Activated CD4-positive, alpha-beta T cell treated with anti-CD3 and anti-CD28 coated beads, Interleukin-2, amount 10 ng/mL, durations not matched to agents 7 days and 5 days (primary cell): ENCODE measurements at regions not wholly inside any gene's neighbourhood (a gene's known extent, or its start where the extent isn't known, plus 50 kb on each side); places are given as distances from the start of the nearest gene placed in this dataset.

Experiments
- CTCF ChIA-PET: fragments of 350-600 bp; sonication (Branson Sonifier 250); formaldehyde crosslinking; loops from one replicate; lab custom pipeline; 2021; ENCODE audit warnings: antibody characterized with exemption; lab: Charles Lee
- POLR2A ChIA-PET: fragments of 350-600 bp; sonication (Branson Sonifier 250); formaldehyde crosslinking; loops from one replicate; lab custom pipeline; 2021; ENCODE audit warnings: antibody characterized with exemption; lab: Charles Lee
- DNase-seq: peaks from one replicate; pipeline ENCODE4 v3.0.0-alpha.2; 2020
- H3K27ac Mint-ChIP-seq: one replicate; pipeline ENCODE4 v1.8.0; 2021; ENCODE audit warnings: mild to moderate bottlenecking, moderate library complexity, mixed read lengths
- H3K27me3 Mint-ChIP-seq: one replicate; pipeline ENCODE4 v1.8.0; 2021; ENCODE audit warnings: mixed read lengths
- H3K36me3 Mint-ChIP-seq: one replicate; pipeline ENCODE4 v1.8.0; 2021; ENCODE audit warnings: low read depth, mixed read lengths
- H3K4me1 Mint-ChIP-seq: one replicate; pipeline ENCODE4 v1.8.0; 2021; ENCODE audit warnings: mixed read lengths
- H3K4me3 Mint-ChIP-seq: one replicate; pipeline ENCODE4 v1.8.0; 2021; ENCODE audit warnings: mild to moderate bottlenecking, moderate library complexity, mixed read lengths
- H3K9me3 Mint-ChIP-seq: one replicate; pipeline ENCODE4 v1.8.0; 2021; ENCODE audit warnings: mixed read lengths

DNA sequence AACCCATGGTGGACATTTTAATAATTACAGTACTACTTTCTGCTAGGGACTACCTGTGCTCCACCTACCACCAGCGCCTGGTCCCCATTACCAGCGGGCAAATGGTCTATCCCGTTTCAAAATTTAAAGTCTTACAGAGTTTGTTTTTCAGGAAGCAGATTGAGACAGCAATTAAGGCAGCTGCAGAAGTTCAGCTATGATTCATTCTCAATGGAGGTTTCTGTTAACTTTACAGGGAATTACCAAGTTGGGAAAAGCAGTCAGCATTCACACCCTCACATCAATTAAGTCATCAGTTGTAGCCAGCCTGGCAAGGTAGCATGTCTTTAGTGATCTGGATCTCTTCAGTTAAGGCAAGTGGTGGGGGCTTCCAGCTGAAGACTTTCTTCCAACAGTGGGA, 410.6 kb upstream of the DAB2 start:
- ChIA-PET POLR2A (no interaction called here), CTCF (no interaction called here)
- no peaks in the 10 kb centered on the region for H3K4me1 Mint-ChIP-seq
- H3K9me3 Mint-ChIP-seq, result no peaks in the 10 kb centered on the region
- H3K27ac Mint-ChIP-seq, result no peak overlapping the region
- no peaks in the 10 kb centered on the region for H3K36me3 Mint-ChIP-seq
- no peak overlapping the region for H3K4me3 Mint-ChIP-seq
- peaks cover 6% of the 10 kb centered on the region for H3K27me3 Mint-ChIP-seq
- no peak for DNase-seq

DNA sequence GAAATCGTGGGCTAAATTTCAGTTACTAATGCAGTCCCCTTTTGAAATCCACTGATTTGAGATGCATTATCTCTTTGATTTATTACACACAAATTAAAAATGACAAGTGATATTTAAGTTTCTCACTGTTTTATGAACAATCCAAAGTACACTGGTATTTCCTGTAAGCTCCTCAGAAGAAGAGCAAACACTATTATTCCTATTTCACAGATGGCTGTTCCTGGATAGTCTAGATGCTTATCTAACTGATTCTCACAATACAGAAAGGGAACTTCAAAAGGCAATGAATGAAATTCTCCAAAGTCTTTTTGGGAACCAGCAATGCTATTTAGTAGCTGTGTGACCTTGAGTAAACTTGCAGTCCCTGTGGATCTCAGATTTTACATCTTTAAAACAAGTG, 404.7 kb upstream of the DAB2 start:
- DNase-seq, result no peak
- Mint-ChIP-seq H3K27me3 (peaks cover 4% of the 10 kb centered on the region), H3K27ac (no peak overlapping the region), H3K4me3 (no peak overlapping the region), H3K36me3 (no peaks in the 10 kb centered on the region), H3K9me3 (no peaks in the 10 kb centered on the region), H3K4me1 (no peaks in the 10 kb centered on the region)
- POLR2A ChIA-PET, result no interaction called here
- CTCF ChIA-PET, result no interaction called here

GRCh38 chr5:39826051-39826450, 401.3 kb upstream of the DAB2 start:
- peaks cover under 1% of the 10 kb centered on the region for H3K27me3 Mint-ChIP-seq
- no peaks in the 10 kb centered on the region for H3K4me1 Mint-ChIP-seq
- H3K9me3 Mint-ChIP-seq, result no peaks in the 10 kb centered on the region
- no peak overlapping the region for H3K4me3 Mint-ChIP-seq
- DNase-seq, result no peak
- no peak overlapping the region for H3K27ac Mint-ChIP-seq
- POLR2A ChIA-PET, result no interaction called here
- CTCF ChIA-PET, result no interaction called here
- no peaks in the 10 kb centered on the region for H3K36me3 Mint-ChIP-seq

- POLR2A ChIA-PET, result no interaction called here
- Mint-ChIP-seq H3K27me3 (no peaks in the 10 kb centered on the region), H3K36me3 (no peaks in the 10 kb centered on the region), H3K27ac (no peak overlapping the region), H3K4me1 (no peaks in the 10 kb centered on the region), H3K4me3 (no peak overlapping the region), H3K9me3 (no peaks in the 10 kb centered on the region)
- no peak for DNase-seq
- CTCF ChIA-PET, result no interaction called here
Observed at GRCh38 chr5:39825301-39825700, 400.5 kb upstream of the DAB2 start.

DNA sequence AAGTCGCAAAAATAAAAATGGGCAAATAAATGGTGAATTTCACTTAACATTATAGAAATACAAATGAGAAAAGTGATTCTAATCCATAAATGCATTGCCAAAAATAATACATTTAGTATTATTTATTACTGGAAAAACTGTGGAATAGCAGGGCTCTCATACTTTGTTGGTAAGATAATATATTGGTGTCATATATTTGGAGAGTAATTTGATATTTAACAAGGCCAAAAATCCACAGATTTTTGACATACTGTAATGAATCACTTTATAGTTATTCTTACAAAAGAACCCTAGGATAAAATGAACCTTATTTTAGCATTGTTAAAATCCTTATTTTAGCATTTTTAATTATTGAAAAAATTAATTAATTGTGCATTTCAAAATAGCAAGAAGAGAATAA, 397.2 kb upstream of the DAB2 start:
- Mint-ChIP-seq H3K27me3 (no peaks in the 10 kb centered on the region), H3K27ac (no peak overlapping the region), H3K36me3 (no peaks in the 10 kb centered on the region), H3K9me3 (no peaks in the 10 kb centered on the region), H3K4me1 (no peaks in the 10 kb centered on the region), H3K4me3 (no peak overlapping the region)
- CTCF ChIA-PET, result no interaction called here
- POLR2A ChIA-PET, result no interaction called here
- DNase-seq, result no peak

GRCh38 chr5:39816866-39817265, 392.1 kb upstream of the DAB2 start:
- Mint-ChIP-seq H3K27me3 (peaks cover 5% of the 10 kb centered on the region), H3K4me1 (no peaks in the 10 kb centered on the region), H3K4me3 (no peak overlapping the region), H3K27ac (no peak overlapping the region), H3K36me3 (no peaks in the 10 kb centered on the region), H3K9me3 (no peaks in the 10 kb centered on the region)
- no peak for DNase-seq
- CTCF ChIA-PET, result no interaction called here
- POLR2A ChIA-PET, result no interaction called here

DNA sequence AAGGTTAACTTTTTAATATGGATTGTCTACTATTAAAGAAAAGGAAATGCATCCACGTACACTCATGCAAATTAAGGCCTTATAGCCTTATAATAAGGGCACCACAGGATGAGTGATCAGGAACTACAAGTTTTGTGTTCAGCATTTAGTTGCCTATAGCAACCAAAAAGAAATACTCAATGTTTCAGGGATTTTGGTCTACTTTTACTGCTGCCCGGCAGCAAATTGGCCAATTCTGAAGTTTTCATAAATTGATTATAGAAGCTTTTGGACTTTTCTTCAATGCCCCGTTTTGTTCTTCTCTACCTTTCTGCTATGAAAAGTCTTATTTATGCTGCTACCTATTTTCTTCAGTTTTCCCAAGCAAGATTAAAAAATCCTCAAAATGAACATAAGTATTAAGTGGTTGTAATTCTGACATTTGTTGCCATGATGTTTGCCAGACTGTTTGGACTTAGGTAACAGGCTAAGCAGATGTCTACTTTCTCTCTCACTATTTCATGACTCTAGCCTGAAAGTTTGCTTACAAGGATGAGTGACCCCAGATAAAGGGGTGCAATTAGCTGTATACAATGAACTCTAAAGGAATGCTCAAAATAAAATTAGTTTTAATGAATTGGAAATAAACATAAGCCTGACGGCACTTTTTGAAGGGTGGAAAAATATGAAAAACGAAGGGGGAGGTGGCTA, 391.5 kb upstream of the DAB2 start:
- ChIA-PET CTCF (no interaction called here), POLR2A (no interaction called here)
- H3K36me3 Mint-ChIP-seq, result no peaks in the 10 kb centered on the region
- no peak overlapping the region for H3K4me3 Mint-ChIP-seq
- no peak for DNase-seq
- peaks cover 5% of the 10 kb centered on the region for H3K27me3 Mint-ChIP-seq
- no peaks in the 10 kb centered on the region for H3K4me1 Mint-ChIP-seq
- H3K27ac Mint-ChIP-seq, result no peak overlapping the region
- no peaks in the 10 kb centered on the region for H3K9me3 Mint-ChIP-seq

- Mint-ChIP-seq H3K36me3 (no peaks in the 10 kb centered on the region), H3K27me3 (peaks cover 9% of the 10 kb centered on the region), H3K4me1 (no peaks in the 10 kb centered on the region), H3K4me3 (no peak overlapping the region), H3K9me3 (no peaks in the 10 kb centered on the region), H3K27ac (no peak overlapping the region)
- ChIA-PET CTCF (no interaction called here), POLR2A (no interaction called here)
- DNase-seq, result no peak
Observed at GRCh38 chr5:39815711-39816110, 390.9 kb upstream of the DAB2 start.

GRCh38 chr5:39811381-39811780, 386.6 kb upstream of the DAB2 start:
- no peaks in the 10 kb centered on the region for H3K9me3 Mint-ChIP-seq
- DNase-seq, result no peak
- POLR2A ChIA-PET, result no interaction called here
- peaks cover 12% of the 10 kb centered on the region for H3K27me3 Mint-ChIP-seq
- no peaks in the 10 kb centered on the region for H3K4me1 Mint-ChIP-seq
- H3K27ac Mint-ChIP-seq, result no peak overlapping the region
- CTCF ChIA-PET, result no interaction called here
- H3K36me3 Mint-ChIP-seq, result no peaks in the 10 kb centered on the region
- H3K4me3 Mint-ChIP-seq, result no peak overlapping the region

DNA sequence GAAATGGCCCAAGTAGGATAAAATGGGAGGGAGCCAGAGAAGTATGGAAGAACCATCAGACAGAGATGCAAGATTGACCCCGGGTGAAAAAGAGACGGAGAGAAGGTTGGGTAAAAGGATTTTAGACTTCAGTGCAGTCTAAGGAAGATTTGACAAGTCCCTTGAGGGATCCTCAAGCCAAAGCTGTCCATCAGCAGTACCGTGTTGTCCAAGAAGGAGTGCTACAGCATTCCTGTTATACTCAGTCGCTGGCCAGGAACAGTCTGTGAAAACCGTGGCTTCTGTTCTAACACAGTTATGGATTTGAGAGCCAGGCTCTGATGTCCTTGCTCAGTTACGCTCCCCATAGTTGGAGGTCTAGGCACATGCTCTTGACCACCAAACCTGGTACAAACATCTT, 383.9 kb upstream of the DAB2 start:
- ChIA-PET POLR2A (no interaction called here), CTCF (no interaction called here)
- Mint-ChIP-seq H3K4me3 (no peak overlapping the region), H3K4me1 (no peaks in the 10 kb centered on the region), H3K27me3 (peaks cover 9% of the 10 kb centered on the region), H3K27ac (no peak overlapping the region), H3K36me3 (no peaks in the 10 kb centered on the region), H3K9me3 (no peaks in the 10 kb centered on the region)
- DNase-seq, result no peak

DNA sequence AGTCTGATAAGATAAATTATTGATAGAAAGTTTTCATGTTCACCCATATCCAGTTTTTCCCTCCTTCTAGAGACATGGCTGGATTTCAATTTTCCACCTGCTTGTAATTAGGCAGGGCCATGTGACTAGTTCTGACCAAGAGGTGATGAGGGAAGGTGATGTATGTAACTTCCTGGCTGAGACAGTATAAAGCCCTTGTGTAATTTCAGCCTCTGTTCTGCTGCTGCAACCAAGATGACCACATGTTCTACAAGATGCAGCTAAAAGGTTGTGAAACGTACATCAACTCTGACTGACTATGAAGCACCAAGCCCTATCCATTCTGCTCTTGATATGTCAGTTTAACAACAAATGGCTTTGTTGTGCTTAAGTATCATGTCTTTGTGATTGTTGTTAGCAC, 376.5 kb upstream of the DAB2 start:
- Mint-ChIP-seq H3K36me3 (no peaks in the 10 kb centered on the region), H3K9me3 (no peaks in the 10 kb centered on the region), H3K4me1 (no peaks in the 10 kb centered on the region), H3K27ac (no peak overlapping the region), H3K27me3 (peaks cover 3% of the 10 kb centered on the region), H3K4me3 (no peak overlapping the region)
- POLR2A ChIA-PET, result no interaction called here
- DNase-seq, result no peak
- CTCF ChIA-PET, result no interaction called here

DNA sequence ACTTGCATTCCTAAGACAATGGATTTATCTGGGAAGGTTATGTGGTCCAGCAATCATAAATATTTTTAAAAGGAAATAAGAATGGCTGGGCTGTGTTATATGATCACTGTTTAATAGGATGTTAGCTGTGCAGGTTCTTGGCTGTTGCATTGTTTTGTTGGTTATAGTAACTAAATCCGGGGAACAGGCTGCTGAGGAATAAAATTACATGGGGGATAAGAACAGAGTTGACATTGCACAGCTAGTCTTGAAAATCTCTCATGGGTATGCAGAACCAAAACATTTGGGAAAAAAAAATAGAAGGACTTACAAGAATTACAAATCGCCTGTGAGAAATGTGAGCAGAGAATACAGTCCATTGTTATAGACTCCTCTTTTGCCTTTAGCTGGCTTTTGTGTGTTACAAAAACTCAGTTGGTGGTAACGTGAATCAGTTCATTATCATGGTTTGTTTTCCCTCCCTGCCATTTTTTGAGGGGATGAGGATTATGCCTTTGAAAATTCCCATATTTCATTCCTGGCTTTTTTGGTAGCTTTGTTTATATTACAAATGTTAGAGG, 375.3 kb upstream of the DAB2 start:
- Mint-ChIP-seq H3K36me3 (no peaks in the 10 kb centered on the region), H3K4me3 (no peak overlapping the region), H3K4me1 (no peaks in the 10 kb centered on the region), H3K27ac (no peak overlapping the region), H3K9me3 (no peaks in the 10 kb centered on the region), H3K27me3 (peaks cover 3% of the 10 kb centered on the region)
- POLR2A ChIA-PET, result no interaction called here
- CTCF ChIA-PET, result no interaction called here
- DNase-seq, result no peak

DNA sequence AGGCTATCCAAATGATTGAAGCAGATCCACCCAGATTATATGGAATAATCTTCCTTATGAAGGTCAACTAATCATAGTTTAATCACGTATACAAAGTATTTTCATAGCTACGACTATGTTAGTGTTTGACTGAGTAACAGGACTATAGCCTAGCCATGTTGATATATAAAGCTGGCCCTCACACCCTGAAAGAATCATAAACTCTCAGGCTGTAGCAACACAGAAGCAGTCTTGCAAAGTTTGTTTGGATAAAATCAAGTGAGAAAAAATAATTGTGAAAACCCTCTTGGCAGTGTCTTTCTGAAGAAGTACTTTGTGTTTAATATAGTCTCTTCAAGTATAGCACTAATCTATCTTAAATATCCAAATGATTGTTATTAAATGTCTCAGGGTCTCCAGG, 374.5 kb upstream of the DAB2 start:
- no peaks in the 10 kb centered on the region for H3K36me3 Mint-ChIP-seq
- ChIA-PET CTCF (no interaction called here), POLR2A (no interaction called here)
- no peaks in the 10 kb centered on the region for H3K9me3 Mint-ChIP-seq
- H3K27me3 Mint-ChIP-seq, result peaks cover 3% of the 10 kb centered on the region
- no peak overlapping the region for H3K4me3 Mint-ChIP-seq
- H3K4me1 Mint-ChIP-seq, result no peaks in the 10 kb centered on the region
- no peak overlapping the region for H3K27ac Mint-ChIP-seq
- DNase-seq, result no peak
